Stomach (tissue), 8 donors: ENCODE measurements at regions not wholly inside any gene's neighbourhood (a gene's known extent, or its start where the extent isn't known, plus 50 kb on each side); places are given as distances from the start of the nearest gene placed in this dataset.
"Not testable (repeated sequence)": the region's sequence is repeated elsewhere in the genome, so short reads cannot be mapped to it uniquely, and the experiment has no call there.

Source experiments
- DNase-seq, 2 donors: peaks; one replicate each; pipeline versions ENCODE4 v3.0.0 to v3.0.0-alpha.2; 2013 to 2019
- H3K27ac ChIP-seq, 5 donors: fragments of 200-600 bp in 4 of 5; sonication (generic) in 4 of 5; one replicate each; pipeline ENCODE4 v1.5.1; 2013 to 2019; ENCODE audit warnings: mild to moderate bottlenecking in 1 of 5, moderate library complexity in 1 of 5
- H3K27me3 ChIP-seq, 3 donors: fragments of 200-600 bp; sonication (generic); one replicate each; pipeline ENCODE4 v1.5.1; 2017 to 2019; ENCODE audit warnings: mixed run types in 1 of 3
- H3K36me3 ChIP-seq, 4 donors: fragments of 200-600 bp; sonication (generic); 1 replicate in 3 of 4; 2 replicates in 1 of 4; pipeline ENCODE4 v1.5.1; 2016 to 2019
- H3K4me1 ChIP-seq, 4 donors: fragments of 200-600 bp; sonication (generic); one replicate each; pipeline ENCODE4 v1.5.1; 2016 to 2019
- H3K4me3 ChIP-seq, 4 donors: fragments of 200-600 bp; sonication (generic) in 3 of 4; one replicate each; pipeline ENCODE4 v1.5.1; 2016 to 2019; ENCODE audit warnings: mild to moderate bottlenecking in 1 of 4
- H3K9me3 ChIP-seq, 4 donors: fragments of 200-600 bp; sonication (generic); one replicate each; pipeline ENCODE4 v1.5.1; 2016 to 2019
- WGBS, 5 donors: extraction: QIAGEN DNeasy Blood & Tissue Kit in 3 of 5; methylation state at CpG; one replicate each; pipeline versions ENCODE4 v1.1.5 to v1.1.7; 2013 to 2018; 5-methylcytosine and 5-hydroxymethylcytosine counted together
- intact Hi-C: fragments of 100-400 bp; cut with DNase I; formaldehyde crosslinking; loops from one replicate; pipeline ENCODE4 v1.15.1; 2023; ENCODE audit warnings: low total_unique reads
- donor health status: healthy with polysubstance abuse.
- donor health status: Bipolar disorder and iron deficiency.
- donor health status: healthy.

DNA sequence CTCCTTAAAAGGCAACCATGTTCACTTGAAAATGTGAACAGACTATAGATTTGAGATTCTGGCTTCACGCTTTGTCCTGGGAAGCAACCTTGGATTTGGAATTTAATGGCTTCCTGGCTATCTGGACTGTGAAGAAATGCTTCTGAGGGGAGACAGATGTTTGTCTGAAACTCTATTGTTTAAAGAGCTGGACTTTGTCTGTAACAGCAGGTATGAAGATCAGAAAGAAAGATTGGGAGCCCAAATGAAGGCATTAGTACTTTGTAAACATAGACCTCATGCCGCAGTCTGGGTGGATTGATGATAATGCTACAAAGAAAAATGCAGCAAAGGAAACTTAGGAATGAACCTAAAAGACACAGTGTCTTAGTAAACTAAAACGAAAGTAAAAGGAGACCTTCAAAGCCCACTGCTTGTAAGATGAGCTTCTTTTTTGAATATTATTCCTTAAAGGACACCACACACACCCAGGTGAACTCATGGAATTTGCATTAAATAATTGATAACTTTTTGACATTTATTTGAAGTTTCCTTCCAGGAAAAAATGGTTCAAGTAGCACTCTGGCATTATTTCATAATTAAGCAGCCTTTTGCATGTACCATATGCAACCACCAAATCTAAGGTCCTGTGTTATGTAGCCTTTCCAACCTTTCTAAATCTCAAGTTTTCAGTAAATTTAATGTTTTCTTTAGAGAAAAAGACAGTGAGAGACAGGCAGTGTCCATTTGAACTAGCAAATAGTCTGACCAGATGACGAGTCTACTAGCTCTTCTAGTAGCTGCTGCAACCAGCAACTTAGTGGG lies 119.9 kb downstream of the SPDYE17 start:
- H3K9me3 ChIP-seq, H3K27ac ChIP-seq, H3K36me3 ChIP-seq, intact Hi-C loops, H3K27me3 ChIP-seq, DNase-seq: not testable (repeated sequence)
- Histone ChIP-seq H3K4me3 (peak overlapping the region in 1 of 4 donors; percentile 11), H3K4me1 (peaks cover 0 to 11% (median 5%) of the 10 kb centered on the region in 4 donors)
- 26 to 36% (median 33%) methylated on average over 4 of the region's 4 CpGs for WGBS, 5 donors

DNA sequence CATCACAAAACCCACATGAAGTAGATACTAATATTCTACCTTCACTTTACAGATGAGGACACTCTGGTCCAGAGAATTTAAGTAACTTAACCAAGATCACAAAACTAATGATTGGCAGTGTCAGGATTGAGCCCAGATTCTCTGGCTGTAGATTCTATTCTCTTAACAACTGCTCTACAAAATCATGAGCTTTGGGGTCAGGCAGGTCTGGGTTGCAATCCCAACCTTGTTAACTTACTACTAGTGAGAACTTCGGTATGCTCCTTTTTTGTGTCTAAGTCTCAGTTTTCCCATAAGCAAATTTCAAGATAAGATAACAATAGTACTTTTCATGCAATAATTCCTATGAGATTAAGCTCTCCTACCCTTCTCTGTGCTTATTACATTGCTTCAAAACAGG lies 127.5 kb downstream of the SPDYE17 start:
- H3K36me3 ChIP-seq, H3K27me3 ChIP-seq, intact Hi-C loops, H3K4me3 ChIP-seq, H3K9me3 ChIP-seq, H3K27ac ChIP-seq, DNase-seq, H3K4me1 ChIP-seq: not testable (repeated sequence)
- WGBS, 5 donors, result no CpG with 5 or more reads among the region's 1 CpG

DNA sequence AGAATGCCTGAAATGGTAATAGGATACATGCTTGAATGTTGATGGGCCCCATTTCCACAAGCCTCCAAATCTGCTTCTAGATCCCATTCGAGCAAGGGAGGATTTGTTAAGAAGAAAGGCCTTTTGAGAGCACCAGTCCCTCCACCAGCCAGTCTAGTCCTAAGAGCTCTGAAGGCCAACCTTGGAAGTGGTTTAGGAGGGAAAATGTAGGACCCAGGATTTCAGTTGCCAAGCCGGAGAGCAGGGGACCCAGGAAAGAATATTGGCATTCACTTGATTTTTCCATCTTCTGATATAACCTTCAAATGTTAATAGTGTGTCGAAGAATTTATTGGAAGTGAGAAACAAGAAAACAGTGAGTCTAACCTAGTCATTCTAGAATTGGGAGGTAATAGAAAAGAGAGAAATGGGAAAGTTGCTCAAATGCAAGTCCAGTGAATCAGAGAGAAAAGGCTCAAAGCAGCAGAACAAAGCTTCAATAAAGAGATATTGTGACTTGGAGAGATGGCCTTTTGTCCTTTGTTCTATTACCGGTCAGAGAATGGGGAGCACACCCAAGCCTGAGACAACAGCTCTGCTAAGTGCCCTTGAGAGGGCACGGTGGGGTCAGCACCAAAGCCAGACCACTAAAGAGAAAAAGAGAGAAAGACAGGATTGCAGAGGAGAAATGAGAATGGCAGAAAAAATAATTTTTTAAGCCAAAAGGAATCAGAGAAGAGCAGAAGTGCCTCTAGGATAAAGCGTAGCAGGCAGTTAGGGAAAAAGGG lies 130.0 kb downstream of the SPDYE17 start:
- H3K9me3 ChIP-seq, H3K27ac ChIP-seq, intact Hi-C loops, H3K36me3 ChIP-seq, DNase-seq, H3K4me1 ChIP-seq, H3K4me3 ChIP-seq, H3K27me3 ChIP-seq: not testable (repeated sequence)
- WGBS, 5 donors, result 82 to 94% (median 86%) methylated on average over 5 to 6 of the region's 6 CpGs

DNA sequence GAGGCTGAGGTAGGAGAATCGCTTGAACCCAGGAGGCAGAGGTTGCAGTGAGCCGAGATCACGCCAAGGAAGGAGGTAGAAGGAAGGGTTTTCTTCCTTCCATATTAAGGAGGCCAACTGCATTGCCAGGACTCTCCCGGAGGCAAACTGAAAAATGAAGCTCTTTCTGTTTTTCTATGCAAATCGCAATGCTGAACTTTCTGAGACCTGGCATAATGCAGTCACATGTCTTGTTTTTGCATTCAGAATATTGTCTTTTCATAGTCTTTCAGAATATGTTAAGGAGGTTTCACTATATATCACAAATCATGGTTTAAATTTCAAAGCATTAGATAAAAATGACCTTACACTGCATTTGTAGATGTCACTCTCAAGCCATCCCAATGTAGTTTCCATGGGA lies 133.4 kb downstream of the SPDYE17 start:
- H3K4me3 ChIP-seq, H3K9me3 ChIP-seq, intact Hi-C loops, H3K27me3 ChIP-seq, DNase-seq, H3K36me3 ChIP-seq, H3K4me1 ChIP-seq, H3K27ac ChIP-seq: not testable (repeated sequence)
- WGBS, 5 donors, result 92 to 100% (median 94%) methylated on average over 4 to 5 of the region's 5 CpGs

DNA sequence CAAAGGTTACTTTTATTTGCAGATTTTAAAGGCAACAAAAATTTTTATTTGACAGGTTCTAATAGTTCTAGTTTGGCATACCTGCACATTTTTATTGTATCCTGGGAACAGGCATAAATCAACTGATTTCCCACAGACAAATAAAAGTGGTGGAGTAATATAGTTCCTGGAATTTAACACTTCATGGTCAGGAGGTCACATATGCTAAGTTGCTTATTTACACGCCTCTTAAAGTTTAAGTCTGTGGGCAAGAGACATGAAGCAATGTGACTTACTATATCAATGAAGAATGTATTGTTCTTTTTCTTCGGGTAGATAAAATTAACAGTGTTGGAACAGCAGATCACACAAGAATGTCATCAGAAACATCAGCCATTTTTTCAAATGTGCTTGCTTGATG lies 135.2 kb downstream of the SPDYE17 start:
- H3K4me1 ChIP-seq, H3K36me3 ChIP-seq, H3K4me3 ChIP-seq, intact Hi-C loops, H3K27ac ChIP-seq, DNase-seq, H3K9me3 ChIP-seq, H3K27me3 ChIP-seq: not testable (repeated sequence)
- 33 to 68% (median 63%) methylated on average over 2 of the region's 2 CpGs for WGBS, 5 donors

DNA sequence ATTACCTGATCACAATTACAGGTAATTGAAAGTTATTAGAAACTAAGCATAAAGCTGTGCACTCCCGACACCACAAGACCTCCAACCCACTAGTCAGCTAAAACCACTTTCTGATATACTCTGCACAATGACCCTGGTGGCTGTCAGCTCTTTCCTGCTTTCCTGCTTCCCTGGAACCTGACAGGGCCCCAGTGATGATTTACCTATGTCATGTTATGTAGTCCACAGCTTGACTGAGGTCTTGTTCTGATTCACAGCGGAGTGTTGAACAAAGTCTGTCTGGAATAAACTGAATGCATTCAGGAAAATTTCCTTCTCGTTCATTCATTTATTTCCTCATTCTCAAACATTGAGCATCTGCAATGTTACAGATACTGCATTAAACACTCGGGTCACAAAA lies 136.5 kb downstream of the SPDYE17 start:
- H3K36me3 ChIP-seq, H3K4me1 ChIP-seq, H3K27me3 ChIP-seq, H3K4me3 ChIP-seq, intact Hi-C loops, H3K27ac ChIP-seq, H3K9me3 ChIP-seq, DNase-seq: not testable (repeated sequence)
- WGBS, 5 donors, result 71 to 83% (median 77%) methylated on average over 4 of the region's 4 CpGs

DNA sequence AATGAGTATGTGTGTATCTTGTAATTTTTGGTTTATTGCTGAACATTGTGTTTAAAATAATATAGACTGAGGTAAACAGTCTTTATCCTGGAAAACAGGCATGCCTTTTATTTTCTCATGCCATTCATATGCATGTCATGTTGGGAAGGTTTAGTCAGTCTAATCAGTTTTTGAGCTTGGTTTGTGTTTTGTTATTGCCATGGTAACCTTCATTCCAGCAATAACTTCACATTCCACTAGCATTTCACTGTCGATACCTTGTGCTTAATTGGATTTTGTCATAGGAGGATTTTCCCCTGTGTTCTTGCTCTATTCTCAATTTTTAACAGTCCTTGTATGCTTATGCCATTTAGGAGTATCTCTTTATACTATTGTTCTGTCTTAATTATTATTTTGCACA lies 140.4 kb downstream of the SPDYE17 start:
- H3K4me3 ChIP-seq, DNase-seq, H3K4me1 ChIP-seq, H3K36me3 ChIP-seq, H3K27ac ChIP-seq, H3K9me3 ChIP-seq, H3K27me3 ChIP-seq, intact Hi-C loops: not testable (repeated sequence)
- WGBS, 5 donors, result 70 to 100% (median 78%) methylated on average over 1 of the region's 1 CpG

DNA sequence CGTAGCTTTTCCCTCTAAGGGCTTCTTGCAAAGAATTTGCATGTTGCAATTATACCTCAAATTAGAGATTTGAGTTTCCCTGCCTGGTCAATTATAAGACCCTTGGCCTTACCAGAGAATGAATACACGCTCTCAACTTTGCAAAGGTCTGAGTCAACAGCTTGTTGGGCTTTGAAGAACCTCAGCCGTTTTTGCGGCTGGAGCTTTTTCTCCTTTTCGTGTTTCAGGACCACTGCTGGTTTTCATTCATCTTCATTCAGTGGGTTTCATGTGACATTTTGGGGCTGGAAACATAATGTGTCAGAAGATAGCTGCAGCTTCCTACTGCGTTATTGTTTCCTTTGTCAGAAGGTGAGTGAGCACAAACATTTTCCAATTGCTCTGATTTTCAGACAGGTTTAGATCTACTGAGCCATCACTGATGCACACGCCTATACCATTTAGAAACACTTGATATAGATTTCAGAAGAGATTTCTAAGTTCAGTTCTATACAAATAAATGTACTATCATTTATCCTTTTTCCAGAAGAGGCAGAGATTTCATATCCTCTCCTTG lies 152.3 kb downstream of the SPDYE17 start:
- H3K27me3 ChIP-seq, intact Hi-C loops, DNase-seq, H3K27ac ChIP-seq, H3K36me3 ChIP-seq, H3K9me3 ChIP-seq, H3K4me3 ChIP-seq, H3K4me1 ChIP-seq: not testable (repeated sequence)
- WGBS, 5 donors, result 53 to 88% (median 76%) methylated on average over 5 to 7 of the region's 7 CpGs

DNA sequence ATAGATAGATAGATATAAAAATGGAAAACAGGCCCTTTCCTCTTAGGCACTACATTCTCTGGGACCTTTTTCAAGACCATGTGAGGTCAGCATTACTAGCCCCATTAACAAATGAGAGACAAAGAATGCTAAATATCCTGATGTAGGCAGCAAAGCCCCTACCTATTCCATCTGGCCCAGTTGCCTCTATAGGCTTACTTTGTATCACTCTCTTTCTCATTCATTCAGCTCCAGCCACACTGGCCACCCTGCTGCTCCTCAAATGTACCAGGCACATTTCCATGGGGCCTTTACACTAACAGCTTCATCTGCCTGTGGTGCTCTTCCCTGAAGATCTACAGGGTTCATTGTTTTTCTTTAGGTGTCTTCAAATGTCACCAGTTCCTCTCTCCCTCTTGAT lies 156.4 kb downstream of the SPDYE17 start:
- H3K4me1 ChIP-seq, H3K4me3 ChIP-seq, H3K9me3 ChIP-seq, H3K27me3 ChIP-seq, intact Hi-C loops, H3K36me3 ChIP-seq, DNase-seq, H3K27ac ChIP-seq: not testable (repeated sequence)

DNA sequence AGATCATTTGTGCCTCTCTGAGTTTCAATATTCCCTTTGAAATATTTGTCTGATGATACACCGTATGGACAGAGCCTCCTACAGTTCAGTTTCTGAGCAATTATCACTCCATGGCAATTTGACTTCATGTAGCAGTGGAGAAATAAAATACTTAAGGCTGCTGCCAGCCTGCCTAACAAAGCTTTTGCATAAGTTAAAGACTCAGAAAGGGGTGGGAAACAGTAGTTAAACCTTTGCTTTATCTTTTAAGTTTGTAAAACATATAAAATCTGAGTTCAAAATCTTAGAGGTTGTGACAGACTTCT lies 161.7 kb downstream of the SPDYE17 start:
- H3K36me3 ChIP-seq, H3K4me1 ChIP-seq, H3K27ac ChIP-seq, H3K4me3 ChIP-seq, intact Hi-C loops, DNase-seq, H3K9me3 ChIP-seq, H3K27me3 ChIP-seq: not testable (repeated sequence)
- WGBS, 5 donors, result 10 to 50% (median 33%) methylated on average over 1 of the region's 1 CpG

DNA sequence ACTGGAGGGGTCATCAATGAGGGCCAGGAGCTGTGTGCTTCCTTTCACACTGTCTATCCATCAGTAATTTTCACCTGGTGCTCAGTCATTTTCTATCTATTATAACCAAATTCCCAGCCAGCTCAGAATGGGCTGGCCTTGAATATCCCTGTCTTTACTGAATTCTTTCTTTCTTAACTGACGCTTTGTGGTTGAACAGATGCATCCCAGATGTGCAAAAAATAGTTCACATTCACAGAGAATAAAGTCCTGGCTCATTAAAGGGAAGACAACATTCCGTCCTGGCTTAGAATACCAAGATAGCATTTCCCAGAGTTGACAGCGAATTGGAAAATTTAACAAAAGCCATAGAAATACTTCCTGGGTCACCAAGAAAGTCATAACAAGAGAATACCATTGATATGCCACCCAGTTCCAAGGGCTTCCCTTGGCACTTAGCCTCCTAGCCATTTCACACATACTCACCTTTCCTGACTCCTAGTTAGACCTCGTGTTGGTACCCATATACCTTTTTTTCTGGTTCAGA lies 164.7 kb downstream of the SPDYE17 start:
- H3K4me1 ChIP-seq, intact Hi-C loops, DNase-seq, H3K27ac ChIP-seq, H3K27me3 ChIP-seq, H3K9me3 ChIP-seq, H3K4me3 ChIP-seq, H3K36me3 ChIP-seq: not testable (repeated sequence)
- 66 to 95% (median 86%) methylated on average over 2 to 4 of the region's 4 CpGs for WGBS, 5 donors

DNA sequence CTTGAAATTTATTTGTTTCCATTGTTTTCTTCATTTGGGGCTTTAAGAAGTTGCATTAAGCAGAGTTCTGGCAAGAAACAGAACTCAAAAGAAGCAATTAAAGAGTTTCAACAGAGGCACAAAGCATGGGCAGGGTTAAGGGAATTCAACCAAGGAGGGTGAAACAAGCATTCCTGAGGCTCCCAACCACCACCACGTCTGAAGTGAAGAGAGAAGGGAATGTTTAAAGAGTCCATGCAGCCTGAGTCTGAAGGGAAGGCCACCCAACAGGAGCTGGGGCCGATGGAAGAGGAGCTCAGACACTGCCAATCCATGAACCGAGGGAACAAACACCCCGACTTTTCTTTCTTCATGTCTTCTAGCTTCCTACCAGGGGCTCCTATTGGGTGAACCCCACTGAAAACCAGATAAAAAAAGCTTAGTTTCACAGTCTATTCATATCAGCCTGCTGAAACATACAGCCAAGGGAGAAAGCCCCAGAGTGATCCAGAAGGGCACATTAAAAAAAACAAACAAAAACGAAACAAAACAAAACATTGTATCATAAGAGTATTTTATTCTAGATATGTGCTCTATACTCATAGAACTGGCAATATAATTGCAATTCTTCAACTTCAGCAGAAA lies 168.9 kb downstream of the SPDYE17 start:
- not testable (repeated sequence) for H3K27ac ChIP-seq

More for the DNA sequence above, 168.9 kb downstream of the SPDYE17 start:
- H3K27me3 ChIP-seq, H3K36me3 ChIP-seq, H3K4me3 ChIP-seq, DNase-seq, intact Hi-C loops, H3K9me3 ChIP-seq, H3K4me1 ChIP-seq: not testable (repeated sequence)
- WGBS, 5 donors, result 16 to 47% (median 33%) methylated on average over 1 of the region's 5 CpGs
